ENCODE measurements at regions not wholly inside any gene's neighbourhood (a gene's known extent, or its start where the extent isn't known, plus 50 kb on each side); places are given as distances from the start of the nearest gene placed in this dataset.

DNA sequence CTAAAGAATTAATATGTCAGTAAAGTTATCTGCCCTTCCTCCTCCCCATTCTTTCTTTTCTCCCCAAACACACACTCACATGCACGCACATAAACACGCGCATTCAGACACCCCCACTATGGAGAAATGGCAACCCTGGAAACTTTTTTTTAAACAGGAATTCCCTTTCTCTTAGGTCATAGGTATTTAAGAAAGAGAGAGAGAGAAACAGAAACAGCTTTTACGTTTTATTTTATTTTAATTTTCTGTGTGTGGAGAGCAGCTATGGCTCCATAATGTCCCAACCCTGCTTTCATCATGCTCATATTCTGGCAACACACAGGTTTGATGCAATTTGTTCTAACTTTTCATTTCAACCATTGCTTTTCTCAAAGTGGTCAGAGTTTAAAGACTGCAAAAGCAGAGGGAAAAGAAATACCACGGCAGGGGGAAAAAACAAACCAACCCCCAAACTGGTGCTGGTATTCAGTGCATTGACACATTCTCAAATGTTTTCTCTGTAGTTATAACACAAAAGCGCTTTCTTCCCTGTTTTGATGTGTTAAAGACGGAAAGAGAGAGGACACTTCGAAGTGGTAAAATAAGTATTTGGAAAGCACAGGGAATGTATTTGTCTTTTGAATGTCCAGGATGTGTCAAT, 126.0 kb upstream of the TMEM161B start:
- TF ChIP-seq, protein P1, sequence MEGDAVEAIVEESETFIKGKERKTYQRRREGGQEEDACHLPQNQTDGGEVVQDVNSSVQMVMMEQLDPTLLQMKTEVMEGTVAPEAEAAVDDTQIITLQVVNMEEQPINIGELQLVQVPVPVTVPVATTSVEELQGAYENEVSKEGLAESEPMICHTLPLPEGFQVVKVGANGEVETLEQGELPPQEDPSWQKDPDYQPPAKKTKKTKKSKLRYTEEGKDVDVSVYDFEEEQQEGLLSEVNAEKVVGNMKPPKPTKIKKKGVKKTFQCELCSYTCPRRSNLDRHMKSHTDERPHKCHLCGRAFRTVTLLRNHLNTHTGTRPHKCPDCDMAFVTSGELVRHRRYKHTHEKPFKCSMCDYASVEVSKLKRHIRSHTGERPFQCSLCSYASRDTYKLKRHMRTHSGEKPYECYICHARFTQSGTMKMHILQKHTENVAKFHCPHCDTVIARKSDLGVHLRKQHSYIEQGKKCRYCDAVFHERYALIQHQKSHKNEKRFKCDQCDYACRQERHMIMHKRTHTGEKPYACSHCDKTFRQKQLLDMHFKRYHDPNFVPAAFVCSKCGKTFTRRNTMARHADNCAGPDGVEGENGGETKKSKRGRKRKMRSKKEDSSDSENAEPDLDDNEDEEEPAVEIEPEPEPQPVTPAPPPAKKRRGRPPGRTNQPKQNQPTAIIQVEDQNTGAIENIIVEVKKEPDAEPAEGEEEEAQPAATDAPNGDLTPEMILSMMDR (conservative IDR thresholded peaks at IDR 0.05) = no peak
- TF ChIP-seq ZFX (IDR thresholded peaks at IDR 0.05) = no peak
